HL-60 (cell line): ENCODE measurements at regions not wholly inside any gene's neighbourhood (a gene's known extent, or its start where the extent isn't known, plus 50 kb on each side); places are given as distances from the start of the nearest gene placed in this dataset.

Experiments used
- DNase-seq, 2 experiments: peaks; one replicate each; pipeline ENCODE4 v3.0.0-alpha.2; 2010 to 2020; ENCODE audit warnings: low read depth in 1 of 2, low spot score in 1 of 2
- H3K27ac ChIP-seq: fragments of 250-450 bp; sonication (Bioruptor Pico); replicated peaks from 2 replicates; pipeline ENCODE4 v1.5.1; 2020; ENCODE audit warnings: mild to moderate bottlenecking, moderate library complexity
- H3K27me3 ChIP-seq: fragments of 250-450 bp; sonication (Bioruptor Pico); 2 replicates; pipeline ENCODE4 v1.5.1; 2021; ENCODE audit warnings: mild to moderate bottlenecking, moderate library complexity; ENCODE audit not compliant: insufficient read depth, poor library complexity, severe bottlenecking
- H3K4me3 ChIP-seq: replicated peaks from 2 replicates; pipeline ENCODE4 v1.5.1; 2011; ENCODE audit warnings: mild to moderate bottlenecking, control low read depth, low read length; ENCODE audit not compliant: insufficient read depth
- GABPA ChIP-seq: IDR thresholded peaks from 2 replicates; pipeline ENCODE4 v1.6.1; 2012; ENCODE audit warnings: low read depth
- POLR2AphosphoS5 ChIP-seq: IDR thresholded peaks from 2 replicates; pipeline ENCODE4 v1.6.1; 2012; ENCODE audit warnings: low read depth
- SPI1 ChIP-seq: IDR thresholded peaks from 2 replicates; pipeline ENCODE4 v1.6.1; 2012; ENCODE audit warnings: low read depth, mild to moderate bottlenecking, borderline replicate concordance
- TF ChIP-seq, protein P1 (sequence below): IDR thresholded peaks from 2 replicates; pipeline ENCODE4 v1.6.1; 2012; ENCODE audit warnings: low read depth; ENCODE audit not compliant: insufficient replicate concordance
- TF ChIP-seq, protein P2 (sequence below): IDR thresholded peaks from one replicate; pipeline ENCODE4 v1.5.1; 2011; ENCODE audit warnings: low read length, control low read depth, inconsistent platforms; ENCODE audit not compliant: insufficient read depth

DNA sequence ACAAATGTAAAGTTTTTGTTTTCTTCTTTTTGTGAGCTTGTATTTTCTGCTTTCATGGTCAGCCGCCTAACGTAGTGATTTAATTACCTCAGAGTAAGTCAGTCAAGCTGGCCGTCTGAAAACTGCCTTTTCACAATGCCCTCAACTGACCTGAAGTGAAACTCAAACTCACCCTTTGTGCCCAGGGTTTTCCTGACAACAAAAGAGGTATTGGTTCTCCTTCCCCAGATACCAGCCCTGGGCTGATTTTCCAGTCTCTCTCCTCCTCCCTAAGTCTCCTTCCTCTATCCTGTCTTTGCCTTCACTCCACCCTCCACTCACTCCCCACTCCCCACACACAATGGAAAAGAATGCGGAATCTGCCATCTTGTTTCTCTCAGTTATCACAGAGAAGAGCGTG lies 184.5 kb upstream of the HEY2 start:
- Histone ChIP-seq H3K27me3 (peaks cover 6% of the 10 kb centered on the region), H3K27ac (no peak overlapping the region), H3K4me3 (no peak overlapping the region)
- TF ChIP-seq POLR2AphosphoS5 (no peak), SPI1 (no peak), GABPA (no peak)
- TF ChIP-seq, protein P1, sequence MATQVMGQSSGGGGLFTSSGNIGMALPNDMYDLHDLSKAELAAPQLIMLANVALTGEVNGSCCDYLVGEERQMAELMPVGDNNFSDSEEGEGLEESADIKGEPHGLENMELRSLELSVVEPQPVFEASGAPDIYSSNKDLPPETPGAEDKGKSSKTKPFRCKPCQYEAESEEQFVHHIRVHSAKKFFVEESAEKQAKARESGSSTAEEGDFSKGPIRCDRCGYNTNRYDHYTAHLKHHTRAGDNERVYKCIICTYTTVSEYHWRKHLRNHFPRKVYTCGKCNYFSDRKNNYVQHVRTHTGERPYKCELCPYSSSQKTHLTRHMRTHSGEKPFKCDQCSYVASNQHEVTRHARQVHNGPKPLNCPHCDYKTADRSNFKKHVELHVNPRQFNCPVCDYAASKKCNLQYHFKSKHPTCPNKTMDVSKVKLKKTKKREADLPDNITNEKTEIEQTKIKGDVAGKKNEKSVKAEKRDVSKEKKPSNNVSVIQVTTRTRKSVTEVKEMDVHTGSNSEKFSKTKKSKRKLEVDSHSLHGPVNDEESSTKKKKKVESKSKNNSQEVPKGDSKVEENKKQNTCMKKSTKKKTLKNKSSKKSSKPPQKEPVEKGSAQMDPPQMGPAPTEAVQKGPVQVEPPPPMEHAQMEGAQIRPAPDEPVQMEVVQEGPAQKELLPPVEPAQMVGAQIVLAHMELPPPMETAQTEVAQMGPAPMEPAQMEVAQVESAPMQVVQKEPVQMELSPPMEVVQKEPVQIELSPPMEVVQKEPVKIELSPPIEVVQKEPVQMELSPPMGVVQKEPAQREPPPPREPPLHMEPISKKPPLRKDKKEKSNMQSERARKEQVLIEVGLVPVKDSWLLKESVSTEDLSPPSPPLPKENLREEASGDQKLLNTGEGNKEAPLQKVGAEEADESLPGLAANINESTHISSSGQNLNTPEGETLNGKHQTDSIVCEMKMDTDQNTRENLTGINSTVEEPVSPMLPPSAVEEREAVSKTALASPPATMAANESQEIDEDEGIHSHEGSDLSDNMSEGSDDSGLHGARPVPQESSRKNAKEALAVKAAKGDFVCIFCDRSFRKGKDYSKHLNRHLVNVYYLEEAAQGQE = no peak
- TF ChIP-seq, protein P2, sequence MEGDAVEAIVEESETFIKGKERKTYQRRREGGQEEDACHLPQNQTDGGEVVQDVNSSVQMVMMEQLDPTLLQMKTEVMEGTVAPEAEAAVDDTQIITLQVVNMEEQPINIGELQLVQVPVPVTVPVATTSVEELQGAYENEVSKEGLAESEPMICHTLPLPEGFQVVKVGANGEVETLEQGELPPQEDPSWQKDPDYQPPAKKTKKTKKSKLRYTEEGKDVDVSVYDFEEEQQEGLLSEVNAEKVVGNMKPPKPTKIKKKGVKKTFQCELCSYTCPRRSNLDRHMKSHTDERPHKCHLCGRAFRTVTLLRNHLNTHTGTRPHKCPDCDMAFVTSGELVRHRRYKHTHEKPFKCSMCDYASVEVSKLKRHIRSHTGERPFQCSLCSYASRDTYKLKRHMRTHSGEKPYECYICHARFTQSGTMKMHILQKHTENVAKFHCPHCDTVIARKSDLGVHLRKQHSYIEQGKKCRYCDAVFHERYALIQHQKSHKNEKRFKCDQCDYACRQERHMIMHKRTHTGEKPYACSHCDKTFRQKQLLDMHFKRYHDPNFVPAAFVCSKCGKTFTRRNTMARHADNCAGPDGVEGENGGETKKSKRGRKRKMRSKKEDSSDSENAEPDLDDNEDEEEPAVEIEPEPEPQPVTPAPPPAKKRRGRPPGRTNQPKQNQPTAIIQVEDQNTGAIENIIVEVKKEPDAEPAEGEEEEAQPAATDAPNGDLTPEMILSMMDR = no peak
- DNase-seq = no peak

DNA sequence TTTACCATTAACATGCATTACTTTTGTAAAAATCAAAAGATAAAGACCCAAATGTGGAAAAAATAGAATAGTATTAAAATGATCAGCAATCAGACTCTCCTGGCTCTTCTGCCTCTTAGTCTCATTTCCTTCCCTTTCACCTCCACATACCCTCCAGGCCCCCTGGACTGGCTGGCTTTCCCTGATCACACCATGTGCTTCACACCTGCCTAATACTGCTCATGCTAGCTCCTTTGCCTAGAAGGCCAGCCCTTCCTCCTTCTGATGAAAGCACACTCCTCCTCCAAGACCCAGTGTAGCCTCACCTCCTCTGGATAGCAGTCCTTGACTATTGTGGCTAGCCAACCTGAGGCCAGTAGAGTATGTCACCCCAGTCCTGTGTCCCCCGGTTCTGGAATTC lies 182.0 kb upstream of the HEY2 start:
- Histone ChIP-seq H3K4me3 (no peak overlapping the region), H3K27ac (no peak overlapping the region), H3K27me3 (peaks cover 6% of the 10 kb centered on the region)
- TF ChIP-seq, protein P1 = no peak
- TF ChIP-seq GABPA (no peak), SPI1 (no peak), POLR2AphosphoS5 (no peak)
- TF ChIP-seq, protein P2 = no peak
- DNase-seq = no peak

DNA sequence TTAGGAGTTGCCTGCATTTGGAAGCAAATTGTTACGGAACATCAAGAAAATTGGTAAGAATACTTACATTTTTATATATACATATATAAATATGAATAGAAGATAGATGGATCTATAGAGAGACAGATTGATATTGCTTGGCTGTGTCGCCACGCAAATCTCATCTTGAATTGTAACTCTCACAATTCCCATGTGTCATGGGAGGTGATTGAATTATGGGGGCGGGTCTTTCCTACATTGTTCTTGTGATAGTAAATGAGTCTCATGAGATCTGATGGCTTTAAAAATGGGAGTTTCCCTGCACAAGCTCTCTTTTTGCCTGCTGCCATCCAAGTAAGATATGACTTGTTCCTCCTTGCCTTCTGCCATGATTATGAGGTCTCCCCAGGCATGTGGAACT lies 180.8 kb upstream of the HEY2 start:
- H3K27ac ChIP-seq = no peak overlapping the region
- DNase-seq = no peak
- no peak for TF ChIP-seq SPI1
- no peak for TF ChIP-seq POLR2AphosphoS5
- TF ChIP-seq GABPA = no peak
- TF ChIP-seq, protein P1 = no peak
- TF ChIP-seq, protein P2 = no peak
- no peak overlapping the region for H3K4me3 ChIP-seq
- H3K27me3 ChIP-seq = peaks cover 6% of the 10 kb centered on the region
